Right lung (tissue), 2 donors: ENCODE measurements at regions not wholly inside any gene's neighbourhood (a gene's known extent, or its start where the extent isn't known, plus 50 kb on each side); places are given as distances from the start of the nearest gene placed in this dataset.
A peak's percentile ranks its signal among the peaks of the same experiment; 100 is the strongest.
"Not testable (repeated sequence)": the region's sequence is repeated elsewhere in the genome, so short reads cannot be mapped to it uniquely, and the experiment has no call there.

ENCODE experiments used
- DNase-seq, 2 donors: peaks; one replicate each; pipeline ENCODE4 v3.0.0-alpha.2; 2013

DNA sequence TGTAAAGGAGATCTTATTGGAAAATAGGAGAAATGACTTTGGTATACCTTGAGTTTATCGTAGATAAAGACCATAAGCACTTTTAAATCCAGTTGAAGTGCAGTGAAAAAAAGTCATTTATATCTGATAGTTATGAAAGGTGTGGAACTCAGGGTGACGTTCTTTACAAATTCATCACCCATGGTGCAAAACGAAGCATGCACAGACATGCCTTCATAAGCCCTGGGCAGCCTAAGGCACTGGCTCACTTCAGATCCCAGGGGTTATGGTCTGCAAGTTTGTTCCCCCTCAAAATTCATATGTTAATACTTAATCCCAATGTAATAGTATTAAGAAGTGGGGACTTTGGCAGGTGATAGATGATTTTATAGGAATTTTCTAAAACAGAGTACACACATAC, 1216.4 kb upstream of the USP15 start:
- DNase-seq, result no peak

- peak; percentile 28 to 31 for DNase-seq
Measured at GRCh38 chr12:61044766-61045165, 1215.4 kb upstream of the USP15 start.

- DNase-seq, result no peak
Measured at GRCh38 chr12:61070640-61071414, 1189.4 kb upstream of the USP15 start.

DNA sequence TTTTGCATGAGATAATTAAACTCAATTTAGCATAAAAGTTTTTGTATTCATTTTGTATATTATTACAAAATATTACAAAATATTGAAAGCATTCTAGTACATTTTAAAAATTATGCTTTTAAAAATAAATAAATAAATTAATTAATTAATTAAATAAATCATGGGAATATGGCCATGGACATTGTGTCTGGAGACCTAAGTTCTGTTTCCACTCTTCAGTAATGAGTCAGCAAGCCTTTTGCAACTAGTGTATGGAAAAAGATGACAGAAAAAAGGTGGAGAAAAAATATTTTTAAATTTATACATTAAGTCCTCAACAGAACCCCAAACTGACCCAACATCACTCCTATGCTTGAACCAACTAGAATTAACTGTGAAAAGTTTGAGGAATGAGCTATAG, 1187.5 kb upstream of the USP15 start:
- no peak for DNase-seq

DNA sequence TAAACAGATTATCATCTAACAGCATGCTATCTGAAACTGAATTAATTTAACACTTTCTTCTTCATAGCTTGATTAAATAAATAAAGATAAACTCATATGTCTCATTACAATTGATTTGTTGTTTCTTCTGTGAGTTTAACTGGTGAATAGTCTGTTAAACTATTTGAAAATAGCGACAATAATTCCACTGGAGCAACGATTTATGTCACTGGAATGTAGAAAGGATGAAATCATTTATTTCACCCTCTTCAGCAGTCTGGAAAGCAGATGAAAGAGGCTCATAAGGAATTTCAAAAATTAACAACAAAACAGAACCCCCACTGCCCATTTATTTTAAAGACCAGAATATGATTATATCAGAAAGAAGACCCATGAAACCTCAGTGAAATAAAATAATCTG, 1165.1 kb upstream of the USP15 start:
- DNase-seq, result no peak

DNA sequence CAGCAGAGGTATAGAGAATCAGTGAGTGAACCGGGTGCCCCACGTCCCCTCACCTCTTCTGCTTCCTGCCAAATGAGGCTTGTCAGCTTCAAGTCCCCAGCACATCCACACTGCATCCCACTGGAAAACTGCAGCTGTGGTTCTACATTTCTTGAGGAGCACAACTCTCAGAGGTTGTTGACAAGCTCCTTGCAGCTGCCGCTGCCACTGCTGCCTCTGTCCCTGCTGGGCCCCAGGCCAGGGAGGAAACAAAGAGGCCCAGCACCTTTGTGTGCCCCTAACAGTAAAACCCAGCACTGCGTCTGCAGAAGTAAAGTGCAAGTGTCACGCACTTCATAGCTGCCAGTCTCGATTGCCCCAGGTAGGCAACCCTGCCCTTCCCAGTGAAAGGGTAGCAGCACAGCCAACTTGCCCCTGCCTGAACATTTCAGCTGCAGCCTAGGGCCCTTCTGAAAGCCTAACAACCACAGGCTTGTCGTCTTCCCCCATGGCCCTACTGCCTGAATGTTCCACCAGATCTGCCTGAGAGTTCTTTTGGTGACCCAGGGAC, 1162.1 kb upstream of the USP15 start:
- DNase-seq, result peak in 1 of 2 donors; percentile 1

- no peak for DNase-seq
Measured at GRCh38 chr12:61107118-61107517, 1153.1 kb upstream of the USP15 start.

GRCh38 chr12:61111218-61111617, 1149.0 kb upstream of the USP15 start:
- DNase-seq, result no peak

DNA sequence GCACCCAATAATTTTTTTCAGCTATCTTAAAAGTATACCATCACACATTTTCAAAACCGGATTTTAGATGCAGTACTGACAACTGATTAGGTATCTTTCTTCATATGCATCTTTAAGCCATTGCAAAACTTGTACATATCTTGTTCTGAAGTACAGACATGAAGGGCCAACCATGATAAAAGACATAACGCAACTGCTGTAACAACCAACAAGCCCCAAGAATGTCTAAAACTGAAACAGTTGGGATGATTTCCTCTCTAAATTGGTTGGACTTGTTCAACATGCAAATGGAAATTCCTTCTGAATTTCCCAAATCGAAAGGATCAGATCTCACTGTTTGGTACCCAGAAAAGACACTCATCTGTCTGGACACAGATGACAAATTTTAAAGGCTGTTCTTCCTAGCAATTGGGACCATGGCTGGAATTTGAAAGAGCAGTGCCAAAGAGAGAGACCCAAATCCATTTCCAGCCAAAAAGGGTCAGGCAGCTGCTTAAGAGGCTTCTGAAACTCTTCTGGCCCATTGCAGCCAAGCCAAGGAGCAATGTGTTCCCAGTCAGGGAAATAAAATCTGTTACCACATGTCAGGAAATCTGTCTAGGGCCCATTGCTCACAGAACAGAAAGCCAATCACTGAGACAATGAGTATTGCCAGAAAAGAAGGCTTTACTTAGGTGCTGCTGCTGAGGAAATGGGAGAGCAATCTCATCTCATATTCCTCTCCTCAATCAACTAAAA, 1122.4 kb upstream of the USP15 start:
- DNase-seq, result peak; percentile 51 to 75

DNA sequence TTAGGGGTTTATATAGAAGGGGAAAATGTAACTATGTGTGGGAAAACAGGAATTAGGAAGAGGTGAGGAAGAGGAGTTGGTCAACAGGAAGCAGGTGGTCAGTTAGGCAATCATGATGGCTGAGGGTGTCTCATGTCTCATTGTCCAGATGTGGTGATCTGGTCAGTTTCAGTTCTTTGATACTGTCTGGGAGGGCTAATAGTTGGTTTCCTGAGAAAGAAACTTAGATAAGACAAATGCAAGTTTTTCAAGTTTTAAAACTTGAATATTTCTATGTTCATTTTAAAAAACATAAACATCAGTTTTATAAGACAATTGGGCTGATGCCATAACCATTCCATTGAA, 1121.8 kb upstream of the USP15 start:
- DNase-seq, result no peak

GRCh38 chr12:61161961-61162360, 1098.2 kb upstream of the USP15 start:
- DNase-seq, result no peak

DNA sequence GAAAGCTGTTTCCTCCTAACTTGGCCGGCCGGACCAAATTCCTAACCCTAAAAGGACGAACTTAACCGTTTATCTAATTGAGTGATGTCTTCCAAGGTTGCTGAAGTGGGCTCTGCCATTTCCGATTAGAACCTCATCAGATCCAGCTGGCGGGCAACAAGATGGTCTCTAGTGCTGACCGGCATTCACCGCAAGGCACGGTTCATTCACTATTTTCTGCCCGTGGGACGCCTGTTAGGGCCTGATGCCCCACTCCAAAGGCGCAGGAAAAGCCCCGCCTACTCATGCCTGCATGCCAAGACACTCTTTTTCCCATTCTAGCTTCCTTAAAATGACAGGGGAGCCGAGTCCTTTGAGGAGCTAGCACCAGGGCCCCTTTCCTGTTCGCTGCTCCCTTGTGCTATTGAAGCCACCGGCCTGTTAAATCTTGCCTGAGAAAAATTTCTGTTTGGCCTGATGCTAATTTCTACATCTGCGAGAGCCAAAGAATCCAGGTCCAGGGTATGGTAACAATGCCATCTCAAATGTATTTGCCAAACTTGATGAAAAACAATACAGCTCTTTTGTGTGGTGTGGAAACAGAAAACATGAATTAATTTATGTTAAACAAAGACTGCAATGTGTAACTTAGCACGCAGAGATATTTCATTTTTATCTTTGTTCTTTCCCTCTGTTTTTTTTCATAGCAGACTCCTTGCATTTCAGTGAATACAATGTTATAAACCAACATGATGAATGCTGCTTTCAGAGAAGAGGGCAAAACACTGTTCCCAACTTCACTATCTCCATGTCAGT, 1071.2 kb upstream of the USP15 start:
- DNase-seq, result no peak

DNA sequence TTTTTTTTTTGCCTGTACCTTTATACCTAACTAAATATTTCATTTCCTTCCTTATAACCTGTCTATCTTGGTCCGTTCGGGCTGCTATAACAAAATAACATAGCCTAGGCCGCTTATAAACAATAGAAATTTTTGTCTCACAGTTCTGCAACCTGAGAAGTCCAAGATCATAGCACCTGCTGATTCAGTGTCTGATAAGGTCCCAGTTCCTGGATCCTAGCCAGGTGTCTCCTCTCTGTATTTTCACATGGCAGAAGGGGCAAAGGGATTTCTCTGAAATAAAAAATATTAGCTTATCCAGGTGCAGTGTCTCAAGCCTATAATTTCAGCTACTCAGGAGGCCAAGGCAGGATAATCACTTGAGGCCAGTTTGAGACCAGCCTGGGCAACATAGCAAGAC, 1046.6 kb upstream of the USP15 start:
- DNase-seq, result no peak

DNA sequence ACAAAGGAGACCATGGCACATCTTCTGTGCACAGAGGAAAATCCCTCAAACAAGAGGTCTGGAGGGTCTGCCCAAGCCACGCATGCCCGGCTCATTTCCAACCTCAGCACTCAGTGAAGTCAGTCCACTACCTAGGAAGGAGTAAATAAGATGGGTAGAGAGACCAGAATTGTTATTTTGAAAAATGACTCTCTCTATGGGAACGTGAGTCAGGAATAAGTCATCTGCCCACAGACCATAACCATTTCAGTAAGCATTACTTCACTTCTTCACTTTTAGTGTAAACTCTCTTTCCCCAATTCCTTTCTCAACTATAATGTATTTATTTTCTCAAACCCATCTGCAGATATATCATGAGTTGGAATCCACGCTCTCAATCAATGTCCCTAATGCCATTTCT, 1039.9 kb upstream of the USP15 start:
- no peak for DNase-seq

DNA sequence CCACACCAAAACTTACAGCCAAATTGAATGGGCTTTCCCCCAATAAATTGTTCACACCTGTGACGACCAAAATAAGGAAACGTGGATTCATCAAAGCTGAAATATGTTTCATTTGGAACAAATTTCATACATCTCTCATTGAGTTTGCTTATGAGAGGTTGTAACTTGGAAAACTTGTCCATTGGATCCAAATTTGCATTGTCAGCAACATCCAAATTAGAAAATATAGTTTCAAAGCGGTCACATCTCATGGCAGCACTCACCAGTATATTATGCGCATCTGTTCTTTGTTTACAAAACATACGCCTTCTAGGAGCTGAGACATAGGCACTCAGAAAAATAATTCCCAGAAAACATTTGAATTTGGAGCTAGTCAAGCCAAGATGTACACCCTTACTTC, 1028.2 kb upstream of the USP15 start:
- no peak for DNase-seq

DNA sequence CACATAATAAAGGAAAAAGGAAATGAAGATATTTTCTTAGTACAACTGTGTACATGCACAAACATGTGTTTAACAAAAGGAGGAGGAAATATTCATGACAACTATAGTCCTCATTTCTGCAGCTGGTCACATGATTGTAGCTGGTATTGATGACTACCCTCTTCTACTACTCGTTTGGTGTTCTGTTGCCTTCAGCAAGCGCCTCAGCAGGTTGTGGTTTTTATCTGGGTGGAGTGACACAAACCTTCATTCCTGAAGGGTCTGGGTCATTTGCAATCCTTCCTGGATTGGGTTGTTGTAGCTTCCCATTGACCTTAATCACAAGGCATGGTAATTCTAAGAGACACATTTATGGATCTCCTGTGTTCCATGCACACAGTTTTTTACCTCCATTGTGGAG, 1009.9 kb upstream of the USP15 start:
- no peak for DNase-seq

DNA sequence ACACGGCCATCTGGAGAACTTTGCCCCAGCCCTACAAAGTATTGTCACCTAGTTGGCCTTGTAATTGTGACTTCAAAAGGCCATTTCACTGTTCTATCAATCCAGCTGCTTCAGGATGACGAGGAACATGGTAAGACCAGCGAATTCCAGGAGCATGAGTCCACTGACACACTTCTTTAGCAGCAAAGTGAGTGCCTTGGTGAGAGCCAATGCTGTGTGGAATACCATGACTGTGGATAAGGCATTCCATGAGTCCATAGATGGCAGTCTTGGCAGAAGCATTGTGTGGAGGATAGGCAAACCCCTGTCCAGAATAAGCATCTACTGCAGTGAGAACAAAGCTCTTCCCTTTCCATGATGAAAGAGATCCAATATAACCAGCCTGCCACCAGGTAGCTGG, 1009.1 kb upstream of the USP15 start:
- no peak for DNase-seq

GRCh38 chr12:61254225-61254624, 1006.0 kb upstream of the USP15 start:
- no peak for DNase-seq

DNA sequence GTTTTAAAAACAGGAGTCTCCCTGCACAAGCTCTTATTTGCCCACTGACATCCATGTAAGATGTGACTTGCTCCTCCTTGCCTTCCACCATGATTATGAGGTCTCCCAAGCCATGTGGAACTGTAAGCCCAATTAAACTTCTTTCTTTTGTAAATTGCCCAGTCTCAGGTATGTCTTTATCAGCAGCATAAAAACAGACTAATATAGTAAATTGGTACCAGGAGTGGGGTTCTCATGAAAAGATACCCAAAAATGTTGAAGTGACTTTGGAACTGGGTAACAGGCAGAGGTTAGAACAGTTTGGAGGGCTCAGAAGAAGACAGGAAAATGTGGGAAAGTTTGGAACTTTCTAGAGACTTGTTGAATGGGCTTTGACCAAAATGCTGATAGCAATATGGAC, 995.9 kb upstream of the USP15 start:
- not testable (repeated sequence) for DNase-seq

DNA sequence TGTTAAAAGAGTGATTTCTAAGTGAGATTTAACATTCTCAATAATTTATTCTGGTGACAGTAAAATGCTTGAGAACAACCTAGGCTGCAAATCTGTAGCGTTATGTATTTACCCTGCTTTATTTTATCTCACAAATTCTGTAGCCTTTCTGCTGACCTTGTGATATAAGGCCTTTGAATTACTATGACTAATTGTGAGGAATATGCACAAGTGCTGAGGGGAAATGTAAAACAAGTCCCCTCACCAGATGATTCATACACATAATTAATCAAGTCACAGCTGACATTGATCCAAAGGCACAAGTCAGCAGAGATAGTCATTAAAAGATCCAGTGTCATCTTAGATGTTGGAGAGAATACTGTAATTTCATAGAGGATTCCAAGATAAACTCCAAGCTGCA, 992.7 kb upstream of the USP15 start:
- DNase-seq, result no peak

DNA sequence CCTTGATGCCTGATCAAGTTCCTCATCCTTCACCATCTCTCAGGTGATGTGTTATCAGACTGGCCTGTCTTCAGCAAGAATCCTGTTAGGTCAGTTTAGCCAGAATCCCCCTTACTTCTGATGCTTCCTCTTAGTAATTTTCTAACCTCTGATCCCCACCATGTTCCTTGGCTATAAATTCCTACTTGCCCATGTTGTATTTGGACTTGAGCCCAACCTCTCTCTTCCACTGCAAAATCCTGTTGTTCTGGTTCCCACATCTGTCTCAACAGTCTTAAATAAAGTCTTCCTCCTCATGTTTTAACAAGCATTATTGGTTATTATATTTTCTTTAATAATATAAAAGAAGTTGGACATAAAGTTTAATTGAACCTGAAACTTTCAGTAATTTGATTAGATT, 987.8 kb upstream of the USP15 start:
- DNase-seq, result no peak

DNA sequence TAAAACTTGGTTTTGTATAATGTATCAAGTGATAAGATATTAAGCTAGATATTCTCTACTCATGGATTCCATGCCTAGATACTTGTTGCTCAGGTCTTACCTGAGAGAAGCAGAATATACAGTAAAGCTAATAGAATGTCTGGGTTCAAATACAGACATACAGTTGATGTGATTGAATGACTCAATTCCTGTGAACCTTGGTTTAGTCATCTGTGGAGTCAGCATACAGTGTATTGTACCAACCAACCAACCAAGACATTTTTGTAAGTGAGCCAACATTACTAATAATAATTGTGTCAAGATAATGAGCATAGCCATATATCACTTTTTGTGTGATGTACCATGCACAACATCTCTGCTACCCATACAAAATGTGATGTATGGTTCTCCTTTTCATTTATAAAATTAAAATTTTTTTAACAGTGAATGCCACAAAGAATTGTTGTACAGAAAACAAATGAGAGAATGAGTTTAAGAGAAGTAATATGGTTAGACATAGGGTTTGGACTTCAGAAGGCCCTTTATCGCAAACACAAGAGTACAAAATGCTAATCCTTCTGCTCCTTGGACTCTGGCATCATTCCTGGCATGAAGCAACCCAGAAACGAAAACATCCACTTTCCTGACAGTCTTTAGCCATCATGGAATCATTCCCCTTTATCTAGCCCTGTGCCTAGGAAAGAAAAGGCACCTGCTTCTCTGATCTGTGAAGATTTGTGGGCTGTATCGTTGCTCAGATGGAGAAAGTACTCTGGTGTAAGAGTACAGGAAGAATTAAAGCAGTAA, 977.2 kb upstream of the USP15 start:
- no peak for DNase-seq
